ENCODE measurements at regions not wholly inside any gene's neighbourhood (a gene's known extent, or its start where the extent isn't known, plus 50 kb on each side); places are given as distances from the start of the nearest gene placed in this dataset.

DNA sequence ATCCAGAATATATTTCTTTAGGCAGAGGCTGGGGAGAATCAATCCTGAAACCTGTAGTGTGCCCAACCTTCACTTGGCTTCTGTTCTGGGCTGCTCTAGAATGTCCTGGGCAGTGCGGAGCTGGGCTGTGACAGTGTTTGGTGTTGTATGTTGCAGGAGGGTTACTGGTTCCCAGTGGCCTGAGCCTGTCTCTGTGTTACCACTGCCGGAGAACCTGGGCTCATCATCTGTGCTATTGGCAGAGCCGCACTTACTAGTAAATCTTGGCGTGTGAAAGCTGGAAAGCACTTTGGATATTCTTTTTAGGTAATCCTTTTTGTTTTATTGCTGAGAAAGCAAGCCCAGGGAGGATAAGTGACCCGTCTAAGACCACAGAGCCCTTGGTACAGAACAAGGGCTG lies 412.9 kb downstream of the SLC4A3 start:
- H3K27me3 ChIP-seq, result no peaks in the 10 kb centered on the region
- TF ChIP-seq, protein P1, sequence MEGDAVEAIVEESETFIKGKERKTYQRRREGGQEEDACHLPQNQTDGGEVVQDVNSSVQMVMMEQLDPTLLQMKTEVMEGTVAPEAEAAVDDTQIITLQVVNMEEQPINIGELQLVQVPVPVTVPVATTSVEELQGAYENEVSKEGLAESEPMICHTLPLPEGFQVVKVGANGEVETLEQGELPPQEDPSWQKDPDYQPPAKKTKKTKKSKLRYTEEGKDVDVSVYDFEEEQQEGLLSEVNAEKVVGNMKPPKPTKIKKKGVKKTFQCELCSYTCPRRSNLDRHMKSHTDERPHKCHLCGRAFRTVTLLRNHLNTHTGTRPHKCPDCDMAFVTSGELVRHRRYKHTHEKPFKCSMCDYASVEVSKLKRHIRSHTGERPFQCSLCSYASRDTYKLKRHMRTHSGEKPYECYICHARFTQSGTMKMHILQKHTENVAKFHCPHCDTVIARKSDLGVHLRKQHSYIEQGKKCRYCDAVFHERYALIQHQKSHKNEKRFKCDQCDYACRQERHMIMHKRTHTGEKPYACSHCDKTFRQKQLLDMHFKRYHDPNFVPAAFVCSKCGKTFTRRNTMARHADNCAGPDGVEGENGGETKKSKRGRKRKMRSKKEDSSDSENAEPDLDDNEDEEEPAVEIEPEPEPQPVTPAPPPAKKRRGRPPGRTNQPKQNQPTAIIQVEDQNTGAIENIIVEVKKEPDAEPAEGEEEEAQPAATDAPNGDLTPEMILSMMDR (IDR thresholded peaks at IDR 0.05), result no peak
- TF ChIP-seq POLR2A (IDR thresholded peaks at IDR 0.05), result no peak
- H3K4me3 ChIP-seq, result no peak overlapping the region
- H3K4me1 ChIP-seq (replicated peaks in 1 of 2), result no peaks in the 10 kb centered on the region
- H3K9me3 ChIP-seq (replicated peaks in 1 of 3), result no peaks in the 10 kb centered on the region
- no peak for DNase-seq
- intact Hi-C loops (cut with DNase I), result no loop called here
- no peaks in the 10 kb centered on the region for H3K36me3 ChIP-seq (replicated peaks in 1 of 2)
- no peak overlapping the region for H3K27ac ChIP-seq
- 84 to 91% (median 89%) methylated on average over 5 of the region's 5 CpGs for WGBS, 4 donors

DNA sequence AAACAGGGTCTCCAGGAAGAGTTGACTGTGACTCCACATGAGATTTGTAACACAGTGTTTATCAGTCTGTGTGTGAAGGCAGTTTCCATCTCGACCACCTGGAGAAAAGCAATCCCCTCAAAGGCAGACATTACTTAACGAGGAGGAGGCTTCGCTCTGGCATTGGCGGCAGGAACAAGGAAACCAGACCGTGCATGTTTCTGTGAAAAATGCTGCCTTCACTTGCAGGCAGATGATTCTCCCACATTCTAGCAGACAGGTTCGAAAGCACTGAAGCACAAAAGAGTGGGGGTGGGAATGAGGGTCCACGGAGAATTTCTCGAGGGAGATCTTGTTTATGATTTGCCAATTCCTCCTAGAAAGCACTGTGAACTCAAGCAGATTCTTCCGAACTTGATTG lies 414.0 kb downstream of the SLC4A3 start:
- Histone ChIP-seq H3K27ac (no peak overlapping the region), H3K4me3 (no peak overlapping the region), H3K36me3 (replicated peaks in 1 of 2) (no peaks in the 10 kb centered on the region), H3K4me1 (replicated peaks in 1 of 2) (no peaks in the 10 kb centered on the region), H3K9me3 (replicated peaks in 1 of 3) (no peaks in the 10 kb centered on the region), H3K27me3 (no peaks in the 10 kb centered on the region)
- TF ChIP-seq, protein P1 (IDR thresholded peaks at IDR 0.05), result no peak
- TF ChIP-seq POLR2A (IDR thresholded peaks at IDR 0.05), result no peak
- WGBS, 4 donors, result 69 to 79% (median 73%) methylated on average over 9 of the region's 9 CpGs
- no peak for DNase-seq
- intact Hi-C loops (cut with DNase I), result no loop called here

DNA sequence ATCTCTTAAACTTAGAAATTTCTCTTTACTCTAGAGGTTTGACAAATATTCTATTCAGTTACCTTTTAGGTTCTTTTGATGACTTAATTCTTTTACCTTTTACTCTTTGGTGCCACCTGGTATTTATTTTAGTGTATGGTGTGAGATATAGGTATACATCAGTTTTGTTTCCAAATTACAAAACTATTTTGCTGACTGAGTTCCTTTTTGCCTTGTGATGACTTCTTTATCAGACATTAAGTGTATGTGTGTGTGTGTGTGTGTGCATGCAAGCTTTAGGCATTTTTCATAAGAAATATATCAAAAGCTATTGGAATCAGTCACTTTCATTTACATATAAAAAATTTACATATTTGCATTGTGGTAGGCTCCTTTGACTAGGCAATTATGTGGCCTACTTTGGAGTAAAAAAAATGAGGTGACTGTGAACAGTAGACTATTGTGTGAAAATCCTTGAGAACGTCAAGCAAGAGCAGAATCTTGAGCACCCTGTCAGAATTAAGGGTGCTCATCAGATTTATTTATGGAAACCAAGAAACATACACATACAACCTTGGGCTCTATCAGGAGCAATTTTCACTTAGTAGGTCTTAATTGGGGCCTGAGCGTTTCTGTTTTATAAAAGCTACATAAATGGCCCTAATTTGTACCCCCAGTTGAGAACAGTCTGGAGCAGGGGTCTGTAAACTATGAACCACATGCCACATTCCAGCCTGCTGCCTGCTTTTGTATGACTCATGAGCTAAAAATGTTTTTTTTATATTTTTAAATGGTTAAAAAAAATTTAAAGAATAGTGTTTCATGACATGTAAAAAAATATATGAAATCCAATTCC lies 415.9 kb downstream of the SLC4A3 start:
- WGBS, 4 donors, result 30 to 77% (median 50%) methylated on average over 2 of the region's 2 CpGs
- no peak overlapping the region for H3K4me3 ChIP-seq
- no peaks in the 10 kb centered on the region for H3K9me3 ChIP-seq (replicated peaks in 1 of 3)
- TF ChIP-seq POLR2A (IDR thresholded peaks at IDR 0.05), result no peak
- TF ChIP-seq, protein P1 (IDR thresholded peaks at IDR 0.05), result no peak
- no peaks in the 10 kb centered on the region for H3K4me1 ChIP-seq (replicated peaks in 1 of 2)
- no peaks in the 10 kb centered on the region for H3K36me3 ChIP-seq (replicated peaks in 1 of 2)
- H3K27me3 ChIP-seq, result no peaks in the 10 kb centered on the region
- H3K27ac ChIP-seq, result no peak overlapping the region
- intact Hi-C loops (cut with DNase I), result no loop called here
- DNase-seq, result no peak

DNA sequence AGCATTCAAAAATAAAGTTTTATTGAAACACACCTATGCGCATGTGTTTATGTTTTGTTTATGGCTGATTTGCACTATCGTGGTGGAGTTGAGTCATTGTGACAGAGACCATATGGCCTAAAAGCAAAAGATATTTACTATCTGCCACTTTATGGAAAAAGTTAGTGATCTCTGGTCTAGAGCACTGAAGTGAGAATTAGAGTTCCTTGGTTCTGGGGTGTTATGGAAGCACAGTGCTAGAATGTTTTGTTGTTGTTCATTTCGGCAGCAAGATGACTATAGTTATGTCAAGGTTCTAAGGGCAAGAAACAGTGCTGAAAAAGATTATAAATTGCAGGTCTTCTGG lies 416.5 kb downstream of the SLC4A3 start:
- 69 to 87% (median 82%) methylated on average over 3 of the region's 3 CpGs for WGBS, 4 donors
- TF ChIP-seq POLR2A (IDR thresholded peaks at IDR 0.05), result no peak
- TF ChIP-seq, protein P1 (IDR thresholded peaks at IDR 0.05), result no peak

More for the DNA sequence above, 416.5 kb downstream of the SLC4A3 start:
- H3K36me3 ChIP-seq (replicated peaks in 1 of 2), result no peaks in the 10 kb centered on the region
- H3K4me3 ChIP-seq, result no peak overlapping the region
- no peak overlapping the region for H3K27ac ChIP-seq
- H3K27me3 ChIP-seq, result no peaks in the 10 kb centered on the region
- H3K9me3 ChIP-seq (replicated peaks in 1 of 3), result no peaks in the 10 kb centered on the region
- no peak for DNase-seq
- no peaks in the 10 kb centered on the region for H3K4me1 ChIP-seq (replicated peaks in 1 of 2)
- intact Hi-C loops (cut with DNase I), result no loop called here
